ENCODE measurements at regions not wholly inside any gene's neighbourhood (a gene's known extent, or its start where the extent isn't known, plus 50 kb on each side); places are given as distances from the start of the nearest gene placed in this dataset.

DNA sequence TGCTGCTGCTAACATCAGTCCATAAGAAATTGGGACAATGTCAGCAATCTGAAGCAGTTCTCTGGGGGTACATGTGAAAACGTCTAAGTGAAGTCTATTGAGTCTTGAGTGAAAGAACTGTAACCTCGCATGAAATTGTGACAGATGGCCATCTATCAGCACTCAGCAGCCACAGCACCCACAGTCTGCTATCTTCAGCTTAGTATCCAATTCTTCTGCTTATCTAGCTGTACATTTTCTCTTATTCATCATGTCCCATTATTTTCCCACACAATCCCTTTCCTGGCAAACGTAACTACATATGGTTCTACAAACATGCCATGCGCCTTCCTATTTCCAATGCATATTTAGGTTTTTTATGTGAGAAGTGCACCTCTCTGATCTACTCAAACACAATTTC lies 629.7 kb downstream of the NTRK3 start:
- ATAC-seq (replicated peaks; ENCODE audit: extremely low read depth, poor library complexity, severe bottlenecking) (no peak), DNase-seq (ENCODE audit: low spot score in 2 of 2) (no peak)
- Mint-ChIP-seq H3K27ac (ENCODE audit: low read depth) (no peak overlapping the region), H3K36me3 (ENCODE audit: insufficient read depth) (no peaks in the 10 kb centered on the region), H3K4me1 (no peaks in the 10 kb centered on the region), H3K4me3 (no peak overlapping the region), H3K9me3 (peaks cover 2% of the 10 kb centered on the region), H3K27me3 (no peaks in the 10 kb centered on the region)

- no peaks in the 10 kb centered on the region for H3K4me1 Mint-ChIP-seq
- ATAC-seq (replicated peaks; ENCODE audit: extremely low read depth, poor library complexity, severe bottlenecking) (no peak), DNase-seq (ENCODE audit: low spot score in 2 of 2) (no peak)
- H3K27ac Mint-ChIP-seq (ENCODE audit: low read depth) = no peak overlapping the region
- no peaks in the 10 kb centered on the region for H3K27me3 Mint-ChIP-seq
- H3K4me3 Mint-ChIP-seq = no peak overlapping the region
- H3K36me3 Mint-ChIP-seq (ENCODE audit: insufficient read depth) = no peaks in the 10 kb centered on the region
- H3K9me3 Mint-ChIP-seq = no peaks in the 10 kb centered on the region
Observed at GRCh38 chr15:87623832-87624231, 632.7 kb downstream of the NTRK3 start.

DNA sequence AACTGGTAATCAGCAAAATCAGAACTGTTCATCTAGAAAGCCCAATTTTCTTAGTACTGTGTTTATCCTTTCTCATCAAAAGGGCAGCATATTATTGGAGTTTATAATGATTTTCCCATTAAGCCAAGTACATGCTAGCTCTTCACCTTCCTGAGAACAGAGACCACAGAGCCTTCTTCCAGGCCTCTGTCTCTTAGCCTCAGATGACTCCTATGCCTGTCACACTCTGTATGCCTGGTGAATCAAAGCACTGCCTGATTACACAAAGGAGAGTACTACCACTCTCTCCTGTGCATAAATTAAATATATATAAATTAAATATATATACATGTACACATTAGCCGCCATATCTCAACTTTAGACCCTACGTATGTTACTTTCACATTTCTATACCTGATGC lies 636.1 kb downstream of the NTRK3 start:
- Mint-ChIP-seq H3K9me3 (no peaks in the 10 kb centered on the region), H3K36me3 (ENCODE audit: insufficient read depth) (no peaks in the 10 kb centered on the region), H3K27me3 (no peaks in the 10 kb centered on the region), H3K4me1 (no peaks in the 10 kb centered on the region), H3K4me3 (no peak overlapping the region), H3K27ac (ENCODE audit: low read depth) (no peak overlapping the region)
- ATAC-seq (replicated peaks; ENCODE audit: extremely low read depth, poor library complexity, severe bottlenecking) (no peak), DNase-seq (ENCODE audit: low spot score in 2 of 2) (no peak)

DNA sequence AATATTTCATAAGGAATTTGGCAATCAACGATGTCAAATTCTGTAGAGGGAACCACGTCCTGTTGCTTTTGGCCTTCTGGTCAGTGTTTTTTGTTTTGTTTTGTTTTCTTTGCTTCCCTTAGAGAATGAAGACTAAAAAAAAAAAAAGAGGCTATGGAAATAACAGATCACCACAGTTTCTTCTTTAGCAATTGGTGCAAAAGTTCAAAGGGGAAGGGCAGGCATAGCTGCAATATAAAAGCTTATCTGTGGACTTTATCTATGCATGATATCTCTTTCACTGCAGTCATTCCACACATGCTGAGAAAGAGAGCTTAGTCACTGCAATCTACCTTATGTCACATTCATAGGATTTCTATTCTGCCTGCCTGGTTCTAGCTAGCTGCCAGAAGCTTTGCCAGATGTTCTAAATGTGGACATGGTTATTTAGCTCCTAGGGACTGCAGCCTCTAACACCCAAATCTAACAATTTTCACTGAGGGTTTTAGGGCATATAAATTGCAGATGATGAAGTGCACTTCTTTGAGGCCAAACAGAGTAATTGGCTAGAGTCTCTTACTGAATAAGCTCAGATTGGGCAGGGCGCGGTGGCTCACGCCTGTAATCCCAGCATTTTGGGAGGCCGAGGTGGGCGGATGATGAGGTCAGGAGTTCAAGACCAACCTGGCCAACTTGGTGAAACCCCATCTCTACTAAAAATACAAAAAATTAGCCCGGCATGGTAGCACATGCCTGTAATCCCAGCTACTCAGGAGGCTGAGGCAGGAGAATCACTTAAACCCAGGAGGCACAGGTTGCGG lies 637.2 kb downstream of the NTRK3 start:
- Mint-ChIP-seq H3K4me1 (no peaks in the 10 kb centered on the region), H3K27ac (ENCODE audit: low read depth) (no peak overlapping the region), H3K36me3 (ENCODE audit: insufficient read depth) (no peaks in the 10 kb centered on the region), H3K4me3 (no peak overlapping the region), H3K27me3 (peaks cover 10% of the 10 kb centered on the region), H3K9me3 (peaks cover 5% of the 10 kb centered on the region)
- ATAC-seq (replicated peaks; ENCODE audit: extremely low read depth, poor library complexity, severe bottlenecking) (no peak), DNase-seq (ENCODE audit: low spot score in 2 of 2) (no peak)

DNA sequence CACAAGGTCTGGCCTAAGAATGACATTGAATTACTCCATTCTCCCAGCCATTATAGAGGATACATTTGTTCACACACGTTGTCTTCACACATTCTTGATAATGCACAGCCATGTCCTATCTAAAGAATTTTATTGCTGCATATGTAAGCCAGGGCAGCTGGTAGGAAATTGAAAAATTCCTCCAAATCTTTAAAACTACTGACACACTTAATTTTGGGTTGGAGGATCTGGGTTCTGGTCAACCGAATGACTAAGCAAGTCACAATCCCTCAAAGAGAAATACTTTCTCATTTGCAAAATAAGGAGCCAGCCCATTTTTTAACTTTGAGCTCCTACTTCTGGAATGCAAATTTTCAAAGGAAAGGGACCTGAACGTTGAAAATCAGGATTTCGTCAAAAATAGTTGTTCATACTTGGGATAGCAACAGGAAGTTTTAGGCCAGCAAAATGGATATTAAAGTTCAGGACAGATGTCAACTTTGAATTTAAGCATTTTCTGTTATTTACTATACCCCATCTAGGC lies 638.3 kb downstream of the NTRK3 start:
- peaks cover 5% of the 10 kb centered on the region for H3K9me3 Mint-ChIP-seq

DNA sequence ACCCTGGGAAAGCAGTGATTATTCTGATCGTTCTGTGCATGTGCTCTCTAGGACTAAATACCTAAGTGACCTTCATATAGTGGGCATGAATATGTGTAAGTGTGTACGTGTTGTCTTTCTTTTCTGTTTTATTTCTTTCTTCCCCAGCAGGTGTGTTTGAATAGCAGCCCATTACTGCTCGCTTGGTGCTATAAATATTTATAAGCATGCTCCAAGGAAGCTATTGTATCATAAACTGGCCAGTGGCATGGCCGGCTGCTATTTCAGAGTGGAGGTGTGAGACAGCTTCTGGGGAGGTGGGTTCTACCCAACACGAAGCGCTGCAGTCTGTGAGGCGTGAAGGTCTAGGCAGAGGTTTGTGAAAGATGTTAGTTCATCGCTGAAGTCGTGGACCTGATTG lies 641.8 kb downstream of the NTRK3 start:
- peaks cover 21% of the 10 kb centered on the region for H3K27me3 Mint-ChIP-seq
- H3K4me3 Mint-ChIP-seq = no peak overlapping the region
- no peak for ATAC-seq (replicated peaks; ENCODE audit: extremely low read depth, poor library complexity, severe bottlenecking)
- H3K4me1 Mint-ChIP-seq = no peaks in the 10 kb centered on the region
- no peaks in the 10 kb centered on the region for H3K36me3 Mint-ChIP-seq (ENCODE audit: insufficient read depth)
- H3K9me3 Mint-ChIP-seq = peaks cover 5% of the 10 kb centered on the region
- H3K27ac Mint-ChIP-seq (ENCODE audit: low read depth) = no peak overlapping the region
- no peak for DNase-seq (ENCODE audit: low spot score in 2 of 2)

More for the DNA sequence above, 638.3 kb downstream of the NTRK3 start:
- no peak for DNase-seq (ENCODE audit: low spot score in 2 of 2)
- no peaks in the 10 kb centered on the region for H3K4me1 Mint-ChIP-seq
- no peak overlapping the region for H3K27ac Mint-ChIP-seq (ENCODE audit: low read depth)
- peaks cover 21% of the 10 kb centered on the region for H3K27me3 Mint-ChIP-seq
- ATAC-seq (replicated peaks; ENCODE audit: extremely low read depth, poor library complexity, severe bottlenecking) = no peak
- H3K36me3 Mint-ChIP-seq (ENCODE audit: insufficient read depth) = no peaks in the 10 kb centered on the region
- H3K4me3 Mint-ChIP-seq = no peak overlapping the region

DNA sequence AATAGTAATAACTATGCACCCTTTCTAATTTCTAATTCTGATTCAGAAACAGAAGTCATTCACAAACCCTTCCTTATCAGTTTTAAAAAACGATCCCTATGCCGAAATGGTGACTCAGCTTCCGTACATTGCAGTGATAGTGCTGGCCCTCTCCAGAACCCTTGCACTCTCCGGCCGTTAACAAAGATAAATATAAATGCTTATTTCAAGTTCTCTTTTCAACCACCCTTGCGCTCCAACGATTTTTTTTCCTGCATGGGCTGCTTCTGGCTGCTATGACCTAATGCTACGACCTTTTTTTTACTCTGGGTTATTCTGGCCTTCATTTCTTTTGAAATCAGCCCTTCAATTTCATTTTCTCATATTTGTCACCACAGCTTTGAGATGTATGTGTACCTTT lies 646.2 kb downstream of the NTRK3 start:
- H3K36me3 Mint-ChIP-seq (ENCODE audit: insufficient read depth) = no peaks in the 10 kb centered on the region
- peaks cover 20% of the 10 kb centered on the region for H3K27me3 Mint-ChIP-seq
- H3K9me3 Mint-ChIP-seq = peaks cover 5% of the 10 kb centered on the region
- no peak for DNase-seq (ENCODE audit: low spot score in 2 of 2)
- H3K4me1 Mint-ChIP-seq = no peaks in the 10 kb centered on the region
- no peak overlapping the region for H3K4me3 Mint-ChIP-seq
- ATAC-seq (replicated peaks; ENCODE audit: extremely low read depth, poor library complexity, severe bottlenecking) = no peak
- no peak overlapping the region for H3K27ac Mint-ChIP-seq (ENCODE audit: low read depth)

GRCh38 chr15:87609894-87610293 lies 646.6 kb downstream of the NTRK3 start:
- H3K4me1 Mint-ChIP-seq = no peaks in the 10 kb centered on the region
- no peak overlapping the region for H3K27ac Mint-ChIP-seq (ENCODE audit: low read depth)
- peaks cover 2% of the 10 kb centered on the region for H3K9me3 Mint-ChIP-seq
- no peaks in the 10 kb centered on the region for H3K36me3 Mint-ChIP-seq (ENCODE audit: insufficient read depth)
- no peak overlapping the region for H3K4me3 Mint-ChIP-seq
- ATAC-seq (replicated peaks; ENCODE audit: extremely low read depth, poor library complexity, severe bottlenecking) (no peak), DNase-seq (ENCODE audit: low spot score in 2 of 2) (no peak)
- peaks cover 16% of the 10 kb centered on the region for H3K27me3 Mint-ChIP-seq

- DNase-seq (ENCODE audit: low spot score in 2 of 2) (no peak), ATAC-seq (replicated peaks; ENCODE audit: extremely low read depth, poor library complexity, severe bottlenecking) (no peak)
- H3K27me3 Mint-ChIP-seq = peaks cover 11% of the 10 kb centered on the region
- no peak overlapping the region for H3K4me3 Mint-ChIP-seq
- H3K27ac Mint-ChIP-seq (ENCODE audit: low read depth) = no peak overlapping the region
- no peaks in the 10 kb centered on the region for H3K4me1 Mint-ChIP-seq
- no peaks in the 10 kb centered on the region for H3K9me3 Mint-ChIP-seq
- H3K36me3 Mint-ChIP-seq (ENCODE audit: insufficient read depth) = no peaks in the 10 kb centered on the region
Observed at GRCh38 chr15:87609474-87609873, 647.1 kb downstream of the NTRK3 start.

DNA sequence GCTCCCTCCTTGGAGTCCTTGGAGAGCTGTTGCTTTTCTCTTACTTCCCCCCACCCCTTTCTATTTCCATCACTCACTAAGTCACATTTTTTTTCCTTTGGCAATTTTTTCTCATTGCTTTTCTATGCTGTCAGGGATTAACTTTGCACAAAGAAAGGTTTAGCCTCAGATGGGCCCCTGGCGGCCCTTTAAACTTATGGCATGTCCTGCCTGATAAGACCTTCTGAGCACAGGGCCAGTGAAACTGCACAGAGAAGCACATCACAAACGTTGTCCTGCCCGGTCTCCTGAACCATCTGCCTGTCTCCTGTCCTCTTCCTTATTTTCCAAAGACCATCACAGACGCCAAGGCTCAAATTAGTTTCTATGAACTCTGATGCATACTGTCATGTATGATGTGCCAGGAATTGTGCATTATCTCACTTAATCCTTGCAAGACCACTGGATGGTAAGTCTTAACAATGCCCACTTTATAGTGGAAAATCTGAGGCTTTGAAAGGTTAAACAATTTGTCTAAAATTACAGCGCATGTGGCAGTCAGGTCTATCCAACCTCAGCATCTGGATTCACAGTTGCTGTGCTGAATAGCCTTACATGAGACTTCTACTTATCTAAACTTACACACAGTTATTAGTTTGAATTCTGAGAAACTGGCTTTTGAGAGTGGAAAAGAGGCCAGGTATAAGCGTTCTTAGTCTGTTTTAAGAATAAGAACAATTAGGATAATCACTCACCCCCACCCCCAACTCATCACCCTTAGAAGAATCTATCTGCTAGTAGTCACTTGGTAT lies 648.1 kb downstream of the NTRK3 start:
- ATAC-seq (replicated peaks; ENCODE audit: extremely low read depth, poor library complexity, severe bottlenecking) (no peak), DNase-seq (ENCODE audit: low spot score in 2 of 2) (no peak)
- Mint-ChIP-seq H3K27me3 (peaks cover 1% of the 10 kb centered on the region), H3K4me3 (no peak overlapping the region), H3K27ac (ENCODE audit: low read depth) (no peak overlapping the region), H3K4me1 (no peaks in the 10 kb centered on the region), H3K9me3 (no peaks in the 10 kb centered on the region), H3K36me3 (ENCODE audit: insufficient read depth) (no peaks in the 10 kb centered on the region)

DNA sequence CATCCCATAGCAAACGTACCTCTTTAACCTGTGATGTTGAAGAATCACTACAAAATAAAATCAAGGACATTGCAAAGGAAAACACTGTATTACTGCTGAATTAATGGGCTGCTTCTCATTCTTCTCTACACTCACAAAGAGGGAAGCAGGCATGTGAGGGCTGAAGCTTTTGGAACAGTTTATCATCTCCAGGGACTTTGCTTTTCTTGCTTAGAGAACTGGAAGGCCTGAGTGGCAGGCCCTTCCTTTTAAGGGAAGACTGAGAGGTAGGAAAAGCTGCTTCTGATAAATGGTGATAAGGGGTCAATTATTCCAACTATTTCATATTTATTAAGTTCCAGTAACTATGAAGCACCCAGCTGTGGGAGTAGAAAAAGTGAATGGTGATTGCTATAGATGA lies 649.6 kb downstream of the NTRK3 start:
- Mint-ChIP-seq H3K36me3 (ENCODE audit: insufficient read depth) (no peaks in the 10 kb centered on the region), H3K4me1 (no peaks in the 10 kb centered on the region), H3K9me3 (no peaks in the 10 kb centered on the region), H3K27me3 (no peaks in the 10 kb centered on the region), H3K4me3 (no peak overlapping the region), H3K27ac (ENCODE audit: low read depth) (no peak overlapping the region)
- no peak for DNase-seq (ENCODE audit: low spot score in 2 of 2)
- ATAC-seq (replicated peaks; ENCODE audit: extremely low read depth, poor library complexity, severe bottlenecking) = no peak

DNA sequence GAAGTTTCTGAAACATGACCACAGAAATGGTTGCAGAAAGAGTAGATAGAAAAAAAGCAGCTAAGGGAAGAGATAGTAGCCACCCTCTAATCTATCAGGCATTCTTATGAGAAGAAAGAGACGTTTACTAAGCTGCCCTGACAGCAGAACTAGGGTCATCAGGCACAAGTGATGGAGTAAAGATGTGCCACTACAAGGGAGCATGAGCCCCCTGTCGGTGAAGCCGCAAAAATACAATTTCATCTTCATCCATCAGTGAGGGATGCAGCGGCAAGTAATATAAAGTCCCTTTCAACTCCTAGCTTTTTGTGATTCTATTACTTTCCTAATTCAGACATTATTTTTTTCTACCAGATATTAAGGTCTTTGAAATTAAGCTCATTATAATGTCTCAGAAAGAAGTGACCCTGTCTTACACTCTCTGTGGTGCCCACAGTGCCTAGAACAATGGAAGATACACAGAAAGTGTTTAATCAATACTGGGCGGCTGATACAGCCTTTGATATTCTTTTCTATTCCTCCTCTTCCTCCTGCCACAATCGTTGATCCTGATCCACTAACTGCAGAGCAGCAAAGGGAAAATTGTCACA lies 651.6 kb downstream of the NTRK3 start:
- no peak overlapping the region for H3K4me3 Mint-ChIP-seq
- no peaks in the 10 kb centered on the region for H3K27me3 Mint-ChIP-seq
- ATAC-seq (replicated peaks; ENCODE audit: extremely low read depth, poor library complexity, severe bottlenecking) = no peak
- no peaks in the 10 kb centered on the region for H3K4me1 Mint-ChIP-seq
- no peak overlapping the region for H3K27ac Mint-ChIP-seq (ENCODE audit: low read depth)
- no peaks in the 10 kb centered on the region for H3K9me3 Mint-ChIP-seq
- H3K36me3 Mint-ChIP-seq (ENCODE audit: insufficient read depth) = no peaks in the 10 kb centered on the region
- DNase-seq (ENCODE audit: low spot score in 2 of 2) = no peak
